RWPE1 (cell line): ENCODE measurements at regions not wholly inside any gene's neighbourhood (a gene's known extent, or its start where the extent isn't known, plus 50 kb on each side); places are given as distances from the start of the nearest gene placed in this dataset.

Experiments used
- CTCF ChIA-PET: fragments of 350-600 bp; sonication (Branson Sonifier 250); formaldehyde crosslinking; extraction: SDS; loops from one replicate; lab custom pipeline; 2021; lab: Yijun Ruan, JAX
- POLR2A ChIA-PET: fragments of 400-600 bp; formaldehyde crosslinking; extraction: SDS; loops from one replicate; lab custom pipeline; 2020; ENCODE audit warnings: antibody characterized with exemption; ENCODE audit not compliant: low non-redundant PET; lab: Yijun Ruan, JAX
- DNase-seq: peaks from one replicate; pipeline ENCODE4 v3.0.0; 2012; ENCODE audit warnings: low spot score
- H3K27ac ChIP-seq: fragments of 450-650 bp; 2 replicates; pipeline ENCODE4 v1.5.1; 2017
- CTCF ChIP-seq: fragments of 450-650 bp; conservative IDR thresholded peaks from 2 replicates; pipeline ENCODE4 v1.5.1; 2017; ENCODE audit warnings: low read depth, mild to moderate bottlenecking

DNA sequence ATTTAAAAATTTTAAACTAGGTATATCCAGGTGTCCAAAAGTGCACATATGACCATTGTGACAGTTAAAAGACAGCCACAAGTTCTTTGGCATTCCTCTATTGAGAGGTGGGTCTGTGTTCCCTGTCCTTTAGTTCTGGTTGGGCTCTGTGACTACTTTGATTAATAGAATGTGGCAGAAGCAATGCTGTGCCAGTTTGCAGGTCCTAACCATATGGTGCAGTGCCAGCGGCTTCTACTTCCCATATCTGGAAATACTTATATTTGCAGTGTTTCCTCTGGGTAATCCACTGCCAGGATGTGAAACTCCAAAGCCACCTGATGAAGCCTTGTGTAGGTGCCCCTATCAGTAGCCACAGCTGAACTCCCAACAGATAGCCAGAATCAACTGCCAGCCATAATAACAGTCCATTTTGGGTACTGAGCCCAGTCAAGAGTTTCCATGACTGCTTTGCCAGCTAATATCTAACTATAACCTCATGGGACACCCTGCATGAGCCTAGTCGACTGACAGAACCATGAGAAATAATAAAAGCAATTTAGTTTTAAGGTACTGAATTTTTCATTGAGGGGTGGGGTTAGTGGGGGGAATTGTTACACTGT is 361.0 kb upstream of the SEMA6A start:
- TF ChIP-seq CTCF, result no peak
- ChIA-PET POLR2A (no interaction called here), CTCF (no interaction called here)
- no peak overlapping the region for H3K27ac ChIP-seq
- no peak for DNase-seq

DNA sequence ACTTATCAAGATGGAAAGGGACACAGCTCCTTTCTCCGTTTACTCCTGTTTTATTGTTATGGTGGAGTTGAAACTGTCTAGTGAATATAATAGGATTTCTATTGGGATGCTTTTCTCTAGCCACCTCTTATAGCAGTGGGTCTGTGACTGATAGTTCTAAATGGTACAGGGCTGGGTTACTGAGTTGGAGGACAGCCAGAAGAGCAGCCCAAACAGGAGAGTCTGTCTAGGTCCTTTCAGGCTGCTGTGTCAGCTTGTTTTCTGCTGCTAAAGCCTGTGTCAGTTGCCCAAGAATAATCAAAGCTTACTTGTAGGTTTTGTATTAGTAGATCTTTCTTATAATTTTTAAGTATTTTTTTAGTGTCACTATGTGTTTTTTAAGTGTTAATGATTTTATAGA is 356.0 kb upstream of the SEMA6A start:
- no peak for DNase-seq
- CTCF ChIA-PET, result no interaction called here
- POLR2A ChIA-PET, result no interaction called here
- H3K27ac ChIP-seq, result no peak overlapping the region
- no peak for TF ChIP-seq CTCF

DNA sequence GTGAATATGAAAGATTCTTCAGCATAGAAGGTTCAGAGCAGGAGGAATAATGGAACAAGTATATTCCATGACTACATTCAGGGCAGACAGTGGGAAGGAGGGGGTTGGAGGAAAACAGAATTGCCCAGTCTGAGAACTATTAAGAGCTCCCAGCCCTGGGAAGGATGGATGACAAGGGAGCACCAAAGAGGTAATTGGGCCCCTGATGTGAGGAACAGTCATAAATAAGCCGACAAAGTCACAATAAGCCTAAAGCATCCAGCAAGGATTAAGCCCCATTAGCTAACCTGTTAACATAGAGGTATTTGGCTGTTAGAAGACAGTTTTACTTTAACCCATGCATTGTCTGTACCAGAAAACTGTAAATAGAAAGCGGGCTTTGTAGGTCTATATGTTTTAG is 348.7 kb upstream of the SEMA6A start:
- ChIA-PET CTCF (no interaction called here), POLR2A (no interaction called here)
- H3K27ac ChIP-seq, result no peak overlapping the region
- TF ChIP-seq CTCF, result no peak
- DNase-seq, result no peak

- H3K27ac ChIP-seq, result no peak overlapping the region
- no peak for TF ChIP-seq CTCF
- CTCF ChIA-PET, result no interaction called here
- DNase-seq, result no peak
- POLR2A ChIA-PET, result no interaction called here
These were observed 347.9 kb upstream of the SEMA6A start for GRCh38 chr5:116922532-116922931.

- DNase-seq, result no peak
- ChIA-PET CTCF (no interaction called here), POLR2A (no interaction called here)
- TF ChIP-seq CTCF, result no peak
- no peak overlapping the region for H3K27ac ChIP-seq
These were observed 340.4 kb upstream of the SEMA6A start for GRCh38 chr5:116914869-116915504.

- no peak overlapping the region for H3K27ac ChIP-seq
- TF ChIP-seq CTCF, result no peak
- CTCF ChIA-PET, result no interaction called here
- no peak for DNase-seq
- POLR2A ChIA-PET, result no interaction called here
These were observed 337.6 kb upstream of the SEMA6A start for GRCh38 chr5:116912221-116912620.
